ENCODE measurements at regions not wholly inside any gene's neighbourhood (a gene's known extent, or its start where the extent isn't known, plus 50 kb on each side); places are given as distances from the start of the nearest gene placed in this dataset.
A peak's percentile ranks its signal among the peaks of the same experiment; 100 is the strongest.
"Not testable (repeated sequence)": the region's sequence is repeated elsewhere in the genome, so short reads cannot be mapped to it uniquely, and the experiment has no call there.

- Mint-ChIP-seq H3K9me3 (peaks cover 5% of the 10 kb centered on the region), H3K36me3 (no peaks in the 10 kb centered on the region), H3K4me3 (no peak overlapping the region), H3K4me1 (ENCODE audit: low read depth in 2 of 2) (peaks cover 7 to 10% of the 10 kb centered on the region in 2 donors), H3K27me3 (no peaks in the 10 kb centered on the region), H3K27ac (no peak overlapping the region)
- DNase-seq (ENCODE audit: low spot score) (no peak), ATAC-seq (peak in 1 of 2 donors; percentile 10)
These were observed 176.3 kb downstream of the ANKRD30B start for GRCh38 chr18:14924226-14924625.

DNA sequence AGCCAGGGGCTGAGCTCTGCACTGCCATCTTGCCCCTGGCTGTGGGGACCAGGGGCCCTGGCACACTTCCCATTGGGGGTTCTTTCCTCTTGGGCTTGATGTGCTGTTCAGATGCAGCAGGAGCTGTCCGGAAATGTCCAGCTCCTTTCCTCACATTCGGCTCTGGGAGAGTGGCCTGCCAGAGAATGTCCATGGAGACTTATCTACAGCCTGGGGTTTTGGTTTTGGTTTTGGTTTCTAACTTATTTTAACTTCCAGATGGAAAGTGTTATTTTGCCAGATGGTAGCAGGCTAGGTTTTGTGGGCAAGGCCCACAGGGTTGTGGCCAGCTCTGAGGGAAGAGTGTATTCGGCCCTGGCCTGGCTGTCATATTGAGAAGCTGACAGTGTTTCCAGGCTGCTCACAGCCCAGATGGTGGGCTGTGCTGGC lies 177.3 kb downstream of the ANKRD30B start:
- no peak overlapping the region for H3K4me3 Mint-ChIP-seq

GRCh38 chr18:14927701-14928100 lies 179.7 kb downstream of the ANKRD30B start:
- Mint-ChIP-seq H3K4me1 (ENCODE audit: low read depth in 2 of 2) (peaks cover 3 to 4% of the 10 kb centered on the region in 2 donors), H3K27ac (no peak overlapping the region), H3K36me3 (no peaks in the 10 kb centered on the region), H3K27me3 (no peaks in the 10 kb centered on the region), H3K9me3 (no peaks in the 10 kb centered on the region), H3K4me3 (no peak overlapping the region)
- DNase-seq (ENCODE audit: low spot score): no peak
- ATAC-seq: no peak

More for the DNA sequence above, 177.3 kb downstream of the ANKRD30B start:
- DNase-seq (ENCODE audit: low spot score) (no peak), ATAC-seq (peak in 1 of 2 donors; percentile 41)
- Mint-ChIP-seq H3K36me3 (no peaks in the 10 kb centered on the region), H3K9me3 (peaks cover 3% of the 10 kb centered on the region), H3K27me3 (no peaks in the 10 kb centered on the region), H3K27ac (no peak overlapping the region), H3K4me1 (ENCODE audit: low read depth in 2 of 2) (peaks cover 7 to 10% of the 10 kb centered on the region in 2 donors)

DNA sequence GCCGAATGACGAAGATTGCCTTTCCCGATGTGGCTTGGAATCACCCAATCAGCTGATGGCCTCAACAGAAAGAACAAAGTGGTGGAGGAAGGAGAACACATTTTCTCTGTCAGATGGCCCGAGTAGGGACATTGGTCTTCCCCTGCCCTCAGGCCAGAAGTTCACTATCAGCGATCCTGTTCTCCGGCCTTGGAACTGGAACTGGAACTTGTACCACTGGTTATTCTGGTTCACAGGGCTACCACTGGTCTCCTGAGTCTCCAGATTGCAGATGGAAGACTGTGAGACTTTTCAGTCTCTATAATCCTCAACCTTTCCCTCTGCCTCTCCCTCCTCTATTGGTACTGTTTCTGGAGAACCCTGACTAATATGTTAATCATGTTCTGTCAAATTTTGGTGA lies 180.4 kb downstream of the ANKRD30B start:
- no peaks in the 10 kb centered on the region for H3K36me3 Mint-ChIP-seq

DNA sequence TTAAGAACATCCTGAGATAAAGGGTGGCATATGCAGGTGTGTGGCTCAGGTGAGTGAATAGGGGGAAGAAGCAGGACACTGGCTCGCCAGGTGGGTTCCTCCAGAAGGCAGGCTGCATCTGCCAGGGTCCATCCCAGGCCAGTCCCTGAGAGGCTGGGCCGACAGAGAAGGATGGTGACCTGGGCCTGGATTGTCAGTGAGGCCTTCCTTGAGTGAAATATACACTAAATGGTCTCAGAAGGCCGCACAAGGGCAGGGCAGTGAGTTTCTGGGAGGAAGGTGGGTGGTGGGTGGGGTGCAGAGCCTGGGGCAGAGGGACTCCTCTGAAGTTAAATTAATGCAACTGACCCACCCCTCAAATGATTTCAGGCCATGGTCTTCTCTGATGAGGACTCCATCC lies 182.1 kb downstream of the ANKRD30B start:
- Mint-ChIP-seq H3K4me3 (no peak overlapping the region), H3K36me3 (no peaks in the 10 kb centered on the region), H3K4me1 (ENCODE audit: low read depth in 2 of 2) (peaks cover 0 to under 1% of the 10 kb centered on the region in 2 donors), H3K27ac (no peak overlapping the region), H3K9me3 (no peaks in the 10 kb centered on the region), H3K27me3 (no peaks in the 10 kb centered on the region)
- ATAC-seq (no peak), DNase-seq (ENCODE audit: low spot score) (no peak)

More for the DNA sequence above, 180.4 kb downstream of the ANKRD30B start:
- ATAC-seq: no peak
- Mint-ChIP-seq H3K4me1 (ENCODE audit: low read depth in 2 of 2) (peaks cover 3 to 4% of the 10 kb centered on the region in 2 donors), H3K4me3 (no peak overlapping the region), H3K9me3 (no peaks in the 10 kb centered on the region), H3K27ac (no peak overlapping the region), H3K27me3 (no peaks in the 10 kb centered on the region)
- DNase-seq (ENCODE audit: low spot score): no peak

DNA sequence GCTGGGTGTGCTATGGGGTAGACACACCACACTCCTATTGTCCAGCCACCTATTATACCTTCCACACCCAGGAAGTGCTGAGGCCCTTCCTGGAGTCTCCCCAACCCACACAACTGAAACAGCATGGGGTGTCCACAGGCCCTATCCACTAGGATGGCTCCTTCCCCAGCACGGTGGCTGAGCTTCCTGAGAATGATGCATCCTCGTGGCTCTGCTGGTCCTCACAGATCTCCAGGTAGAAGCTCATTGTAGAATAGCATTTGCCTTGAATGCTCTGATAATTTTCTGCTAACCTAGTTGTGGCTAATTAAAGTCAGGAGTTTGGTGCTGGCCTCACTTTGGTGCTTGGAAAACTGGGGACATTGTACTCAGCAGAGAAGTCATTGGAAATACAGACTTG lies 182.6 kb downstream of the ANKRD30B start:
- no peak overlapping the region for H3K27ac Mint-ChIP-seq
- DNase-seq (ENCODE audit: low spot score): no peak
- no peaks in the 10 kb centered on the region for H3K27me3 Mint-ChIP-seq
- no peaks in the 10 kb centered on the region for H3K9me3 Mint-ChIP-seq
- H3K4me3 Mint-ChIP-seq: no peak overlapping the region
- ATAC-seq: no peak
- H3K36me3 Mint-ChIP-seq: no peaks in the 10 kb centered on the region
- no peaks in the 10 kb centered on the region for H3K4me1 Mint-ChIP-seq (ENCODE audit: low read depth in 2 of 2)

DNA sequence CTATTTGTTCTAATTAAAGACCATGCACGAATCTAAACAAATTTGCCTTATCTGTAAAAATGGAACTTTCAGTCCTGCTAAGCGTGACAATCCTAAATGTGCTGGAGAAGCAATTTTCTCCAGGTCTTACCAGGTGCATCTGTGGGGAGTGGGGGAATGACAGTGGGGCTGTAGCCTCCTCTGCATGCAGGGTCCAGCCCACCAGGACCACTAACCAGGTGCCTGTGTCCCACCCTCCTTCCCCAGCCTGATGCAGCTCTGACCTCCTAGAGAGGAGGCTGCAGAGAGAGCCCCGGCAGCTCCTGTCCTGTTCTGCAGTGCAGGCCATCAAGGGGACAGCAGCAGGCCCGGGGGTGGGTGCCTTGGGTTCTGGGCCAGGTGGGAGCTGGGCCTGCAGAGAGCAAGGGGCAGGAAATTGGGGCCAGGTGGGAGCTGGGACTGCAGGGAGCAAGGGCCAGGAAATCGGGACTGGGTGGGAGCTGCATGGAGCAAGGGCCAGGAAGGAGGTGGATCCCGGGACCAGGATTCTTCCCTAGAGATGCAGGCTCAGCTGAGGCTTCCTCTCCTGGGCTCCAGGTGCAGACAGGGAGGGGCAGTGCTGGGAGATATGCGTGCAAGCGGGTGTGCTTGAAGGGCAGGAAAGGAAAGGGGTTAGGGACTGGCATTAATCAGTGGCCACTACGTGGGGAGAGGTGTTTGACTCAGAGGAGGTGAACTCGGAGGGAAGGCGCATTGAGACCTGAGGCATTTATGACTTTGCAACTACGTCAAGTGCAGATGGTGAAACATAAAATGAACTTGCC lies 185.3 kb downstream of the ANKRD30B start:
- H3K27ac Mint-ChIP-seq: no peak overlapping the region
- no peaks in the 10 kb centered on the region for H3K27me3 Mint-ChIP-seq
- ATAC-seq (no peak), DNase-seq (ENCODE audit: low spot score) (no peak)
- no peaks in the 10 kb centered on the region for H3K36me3 Mint-ChIP-seq
- H3K4me1 Mint-ChIP-seq (ENCODE audit: low read depth in 2 of 2): no peaks in the 10 kb centered on the region
- no peak overlapping the region for H3K4me3 Mint-ChIP-seq
- H3K9me3 Mint-ChIP-seq: no peaks in the 10 kb centered on the region

DNA sequence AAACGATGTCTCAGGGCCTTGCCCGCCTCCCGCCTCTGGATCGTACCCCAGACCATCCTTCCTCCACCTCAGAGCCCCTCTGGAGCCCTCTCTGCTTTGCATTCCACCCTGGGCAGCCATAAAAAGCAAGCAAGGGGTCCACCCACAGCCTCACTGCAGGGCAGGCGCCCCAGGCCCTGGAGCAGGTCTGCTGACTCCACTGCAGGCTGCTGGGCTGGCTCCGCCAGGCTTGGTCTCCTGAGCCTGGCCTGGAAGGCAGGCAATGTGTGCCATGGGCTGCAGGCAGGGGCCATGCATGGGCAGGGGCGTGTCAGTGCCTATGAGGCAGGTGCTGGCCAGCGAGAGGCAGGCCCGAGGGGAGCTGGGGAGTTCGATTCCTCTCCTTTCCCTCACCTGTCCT lies 186.0 kb downstream of the ANKRD30B start:
- Mint-ChIP-seq H3K4me3 (no peak overlapping the region), H3K27ac (no peak overlapping the region), H3K27me3 (no peaks in the 10 kb centered on the region), H3K4me1 (ENCODE audit: low read depth in 2 of 2) (no peaks in the 10 kb centered on the region), H3K9me3 (no peaks in the 10 kb centered on the region), H3K36me3 (no peaks in the 10 kb centered on the region)
- ATAC-seq: no peak
- DNase-seq (ENCODE audit: low spot score): no peak

GRCh38 chr18:14935210-14935609 lies 187.2 kb downstream of the ANKRD30B start:
- Mint-ChIP-seq H3K9me3 (no peaks in the 10 kb centered on the region), H3K27ac (no peak overlapping the region), H3K4me1 (ENCODE audit: low read depth in 2 of 2) (no peaks in the 10 kb centered on the region), H3K27me3 (no peaks in the 10 kb centered on the region), H3K36me3 (no peaks in the 10 kb centered on the region), H3K4me3 (no peak overlapping the region)
- peak in 1 of 2 donors; percentile 12 for ATAC-seq
- DNase-seq (ENCODE audit: low spot score): no peak

GRCh38 chr18:14936313-14936712 lies 188.3 kb downstream of the ANKRD30B start:
- Mint-ChIP-seq H3K27ac (no peak overlapping the region), H3K4me3 (no peak overlapping the region), H3K9me3 (no peaks in the 10 kb centered on the region), H3K4me1 (ENCODE audit: low read depth in 2 of 2) (no peaks in the 10 kb centered on the region), H3K27me3 (no peaks in the 10 kb centered on the region), H3K36me3 (no peaks in the 10 kb centered on the region)
- DNase-seq (ENCODE audit: low spot score): no peak
- ATAC-seq: no peak

DNA sequence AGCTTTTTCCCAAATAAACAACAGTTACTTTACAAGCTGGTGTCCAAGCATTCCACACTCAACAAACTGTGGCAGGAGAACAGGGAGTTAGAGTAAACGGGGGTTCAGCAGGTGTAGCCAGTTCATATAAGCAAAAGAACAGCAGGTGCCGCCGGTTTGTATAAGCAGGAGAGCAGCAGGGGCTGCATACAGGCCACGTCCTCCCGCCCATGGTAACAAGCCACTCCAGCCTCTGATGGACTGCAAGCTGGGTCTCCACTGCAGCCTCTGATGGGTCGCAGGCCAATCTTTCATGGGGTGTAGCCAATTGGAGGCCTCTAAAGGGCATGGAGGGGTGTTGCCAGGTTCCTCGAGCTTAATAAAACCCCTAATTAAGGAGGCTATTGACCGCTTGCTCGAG lies 189.3 kb downstream of the ANKRD30B start:
- no peak for DNase-seq (ENCODE audit: low spot score)
- no peaks in the 10 kb centered on the region for H3K9me3 Mint-ChIP-seq
- H3K27me3 Mint-ChIP-seq: no peaks in the 10 kb centered on the region
- no peak for ATAC-seq
- no peak overlapping the region for H3K27ac Mint-ChIP-seq
- H3K4me3 Mint-ChIP-seq: no peak overlapping the region
- H3K36me3 Mint-ChIP-seq: no peaks in the 10 kb centered on the region
- no peaks in the 10 kb centered on the region for H3K4me1 Mint-ChIP-seq (ENCODE audit: low read depth in 2 of 2)

DNA sequence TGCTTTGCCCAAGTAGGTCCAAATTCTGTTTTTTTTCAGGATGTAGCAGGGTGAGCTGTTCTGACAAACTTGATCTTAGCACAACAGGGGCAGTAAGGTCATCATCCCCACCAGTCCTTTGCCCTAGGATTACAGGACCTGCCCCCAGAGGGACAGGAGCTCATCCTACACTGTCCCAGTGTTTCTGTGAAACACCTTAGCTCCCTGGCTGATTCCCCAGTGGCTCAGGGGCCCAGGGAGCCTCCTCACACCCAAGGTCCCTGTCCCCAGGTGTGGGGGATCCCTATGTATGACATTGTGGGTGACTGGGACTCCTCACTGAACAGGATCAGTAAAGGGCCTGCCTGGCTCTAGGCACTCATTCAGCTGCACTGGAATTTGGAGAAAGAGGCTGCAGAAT lies 191.2 kb downstream of the ANKRD30B start:
- Mint-ChIP-seq H3K36me3 (no peaks in the 10 kb centered on the region), H3K4me3 (no peak overlapping the region), H3K27ac (no peak overlapping the region), H3K9me3 (no peaks in the 10 kb centered on the region), H3K4me1 (ENCODE audit: low read depth in 2 of 2) (no peaks in the 10 kb centered on the region), H3K27me3 (no peaks in the 10 kb centered on the region)
- ATAC-seq (no peak), DNase-seq (ENCODE audit: low spot score) (no peak)

DNA sequence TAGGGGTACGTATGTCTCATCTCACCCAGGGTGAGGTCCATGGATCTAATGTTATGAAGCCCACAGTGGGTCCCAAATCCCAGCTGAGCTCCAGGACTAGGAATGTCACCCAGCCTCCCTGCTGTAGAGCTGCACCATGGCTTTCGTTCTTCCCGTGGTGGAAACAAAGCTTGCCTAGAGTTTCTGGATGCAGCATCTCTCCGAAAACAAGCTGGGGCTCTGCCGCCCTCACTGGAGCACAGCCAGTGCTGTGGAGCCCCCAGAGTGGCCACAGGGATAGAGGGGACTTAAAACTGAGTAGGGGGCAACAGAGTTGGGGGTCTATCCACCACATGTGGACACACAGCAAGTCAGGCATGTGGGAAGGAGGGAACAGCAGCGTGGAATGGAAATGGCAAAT lies 192.1 kb downstream of the ANKRD30B start:
- not testable (repeated sequence) for H3K27me3 Mint-ChIP-seq; H3K36me3 Mint-ChIP-seq; H3K27ac Mint-ChIP-seq; H3K4me1 Mint-ChIP-seq (ENCODE audit: low read depth in 2 of 2); H3K9me3 Mint-ChIP-seq; DNase-seq (ENCODE audit: low spot score); ATAC-seq; H3K4me3 Mint-ChIP-seq

- DNase-seq (ENCODE audit: low spot score): no peak
- Mint-ChIP-seq H3K27me3 (no peaks in the 10 kb centered on the region), H3K36me3 (no peaks in the 10 kb centered on the region), H3K9me3 (no peaks in the 10 kb centered on the region), H3K4me3 (no peak overlapping the region), H3K27ac (no peak overlapping the region), H3K4me1 (ENCODE audit: low read depth in 2 of 2) (no peaks in the 10 kb centered on the region)
- ATAC-seq: no peak
These were observed 192.8 kb downstream of the ANKRD30B start for GRCh38 chr18:14940735-14941134.

GRCh38 chr18:14941256-14941655 lies 193.3 kb downstream of the ANKRD30B start:
- Mint-ChIP-seq H3K27ac (no peak overlapping the region), H3K4me1 (ENCODE audit: low read depth in 2 of 2) (no peaks in the 10 kb centered on the region), H3K36me3 (no peaks in the 10 kb centered on the region), H3K27me3 (no peaks in the 10 kb centered on the region), H3K4me3 (no peak overlapping the region), H3K9me3 (no peaks in the 10 kb centered on the region)
- no peak for ATAC-seq
- no peak for DNase-seq (ENCODE audit: low spot score)
